Ramos (cell line): ENCODE measurements at regions not wholly inside any gene's neighbourhood (a gene's known extent, or its start where the extent isn't known, plus 50 kb on each side); places are given as distances from the start of the nearest gene placed in this dataset.

Experiments used
- in situ Hi-C: fragments of 300-500 bp; cut with MboI; formaldehyde crosslinking; loops from one replicate; pipeline ENCODE4 v1.14.3; 2022; ENCODE audit warnings: low sequenced_read_pairs; ENCODE audit not compliant: unreplicated experiment

GRCh38 chr7:45235905-45236304, 78.3 kb downstream of the RAMP3 start:
- in situ Hi-C loops: no loop called here

- in situ Hi-C loops: no loop called here
Measured at GRCh38 chr7:45236666-45237065, 79.1 kb downstream of the RAMP3 start.

GRCh38 chr7:45237788-45238461, 80.3 kb downstream of the RAMP3 start:
- in situ Hi-C loops: no loop called here

GRCh38 chr7:45238806-45239205, 81.2 kb downstream of the RAMP3 start:
- in situ Hi-C loops: no loop called here

GRCh38 chr7:45239486-45239885, 81.9 kb downstream of the RAMP3 start:
- in situ Hi-C loops: no loop called here

- in situ Hi-C loops: no loop called here
Measured at GRCh38 chr7:45240273-45240771, 82.7 kb downstream of the RAMP3 start.

- in situ Hi-C loops: no loop called here
Measured at GRCh38 chr7:45240926-45241325, 83.3 kb downstream of the RAMP3 start.

GRCh38 chr7:45241339-45242109, 83.9 kb downstream of the RAMP3 start:
- in situ Hi-C loops: no loop called here

- in situ Hi-C loops: no loop called here
Measured at GRCh38 chr7:45242261-45242660, 84.7 kb downstream of the RAMP3 start.

GRCh38 chr7:45242698-45243097, 85.1 kb downstream of the RAMP3 start:
- in situ Hi-C loops: no loop called here

GRCh38 chr7:45244981-45245380, 87.4 kb downstream of the RAMP3 start:
- in situ Hi-C loops: no loop called here

- in situ Hi-C loops: no loop called here
Measured at GRCh38 chr7:45246339-45246738, 88.7 kb downstream of the RAMP3 start.

- in situ Hi-C loops: loop anchor here (5.0 kb wide), 1 partner anchor 100 kb away; no protein-coding TSS in a partner anchor
Measured at GRCh38 chr7:45252248-45252647, 94.7 kb downstream of the RAMP3 start.

GRCh38 chr7:45252857-45253256, 95.3 kb downstream of the RAMP3 start:
- in situ Hi-C loops: loop anchor here (5.0 kb wide), 1 partner anchor 101 kb away; no protein-coding TSS in a partner anchor

GRCh38 chr7:45253368-45253767, 95.8 kb downstream of the RAMP3 start:
- in situ Hi-C loops: loop anchor here (5.0 kb wide), 1 partner anchor 101 kb away; no protein-coding TSS in a partner anchor

- in situ Hi-C loops: no loop called here
Measured at GRCh38 chr7:45255187-45255586, 97.6 kb downstream of the RAMP3 start.

- in situ Hi-C loops: no loop called here
Measured at GRCh38 chr7:45256309-45256708, 98.7 kb downstream of the RAMP3 start.

GRCh38 chr7:45256775-45257174, 99.2 kb downstream of the RAMP3 start:
- in situ Hi-C loops: no loop called here

- in situ Hi-C loops: no loop called here
Measured at GRCh38 chr7:45257284-45257683, 99.7 kb downstream of the RAMP3 start.

GRCh38 chr7:45258533-45259226, 101.1 kb downstream of the RAMP3 start:
- in situ Hi-C loops: no loop called here

GRCh38 chr7:45259227-45259596, 101.6 kb downstream of the RAMP3 start:
- in situ Hi-C loops: no loop called here
